ENCODE measurements at regions not wholly inside any gene's neighbourhood (a gene's known extent, or its start where the extent isn't known, plus 50 kb on each side); places are given as distances from the start of the nearest gene placed in this dataset.
"Not testable (repeated sequence)": the region's sequence is repeated elsewhere in the genome, so short reads cannot be mapped to it uniquely, and the experiment has no call there.

- in situ Hi-C loops (cut with MboI; ENCODE audit: low sequenced_read_pairs) = no loop called here
These were observed 351.6 kb downstream of the SOCS6 start for GRCh38 chr18:70640336-70640887.

GRCh38 chr18:70636991-70637390 is 348.1 kb downstream of the SOCS6 start:
- in situ Hi-C loops (cut with MboI; ENCODE audit: low sequenced_read_pairs) = no loop called here

- in situ Hi-C loops (cut with MboI; ENCODE audit: low sequenced_read_pairs) = no loop called here
These were observed 345.8 kb downstream of the SOCS6 start for GRCh38 chr18:70634576-70635147.

- in situ Hi-C loops (cut with MboI; ENCODE audit: low sequenced_read_pairs) = no loop called here
These were observed 338.4 kb downstream of the SOCS6 start for GRCh38 chr18:70627182-70627802.

- in situ Hi-C loops (cut with MboI; ENCODE audit: low sequenced_read_pairs) = no loop called here
These were observed 334.0 kb downstream of the SOCS6 start for GRCh38 chr18:70622622-70623419.

GRCh38 chr18:70621710-70622109 is 332.9 kb downstream of the SOCS6 start:
- in situ Hi-C loops (cut with MboI; ENCODE audit: low sequenced_read_pairs) = no loop called here

GRCh38 chr18:70620837-70621612 is 332.2 kb downstream of the SOCS6 start:
- in situ Hi-C loops (cut with MboI; ENCODE audit: low sequenced_read_pairs) = no loop called here

- in situ Hi-C loops (cut with MboI; ENCODE audit: low sequenced_read_pairs) = no loop called here
These were observed 328.3 kb downstream of the SOCS6 start for GRCh38 chr18:70617020-70617763.

- in situ Hi-C loops (cut with MboI; ENCODE audit: low sequenced_read_pairs) = no loop called here
These were observed 311.5 kb downstream of the SOCS6 start for GRCh38 chr18:70600225-70600925.

GRCh38 chr18:70598406-70598805 is 309.6 kb downstream of the SOCS6 start:
- in situ Hi-C loops (cut with MboI; ENCODE audit: low sequenced_read_pairs) = no loop called here

- in situ Hi-C loops (cut with MboI; ENCODE audit: low sequenced_read_pairs) = no loop called here
These were observed 294.1 kb downstream of the SOCS6 start for GRCh38 chr18:70582981-70583380.

- in situ Hi-C loops (cut with MboI; ENCODE audit: low sequenced_read_pairs) = no loop called here
These were observed 289.6 kb downstream of the SOCS6 start for GRCh38 chr18:70578480-70578879.

GRCh38 chr18:70577023-70577420 is 288.2 kb downstream of the SOCS6 start:
- in situ Hi-C loops (cut with MboI; ENCODE audit: low sequenced_read_pairs) = no loop called here

- in situ Hi-C loops (cut with MboI; ENCODE audit: low sequenced_read_pairs) = no loop called here
These were observed 287.6 kb downstream of the SOCS6 start for GRCh38 chr18:70576276-70577022.

- in situ Hi-C loops (cut with MboI; ENCODE audit: low sequenced_read_pairs) = not testable (repeated sequence)
These were observed 286.1 kb downstream of the SOCS6 start for GRCh38 chr18:70574951-70575350.

GRCh38 chr18:70569647-70570046 is 280.8 kb downstream of the SOCS6 start:
- in situ Hi-C loops (cut with MboI; ENCODE audit: low sequenced_read_pairs) = not testable (repeated sequence)

GRCh38 chr18:70559446-70559845 is 270.6 kb downstream of the SOCS6 start:
- in situ Hi-C loops (cut with MboI; ENCODE audit: low sequenced_read_pairs) = no loop called here

- in situ Hi-C loops (cut with MboI; ENCODE audit: low sequenced_read_pairs) = no loop called here
These were observed 269.5 kb downstream of the SOCS6 start for GRCh38 chr18:70558371-70558770.

GRCh38 chr18:70554854-70555445 is 266.1 kb downstream of the SOCS6 start:
- in situ Hi-C loops (cut with MboI; ENCODE audit: low sequenced_read_pairs) = no loop called here
